Transverse colon (tissue), 4 donors: ENCODE measurements at regions not wholly inside any gene's neighbourhood (a gene's known extent, or its start where the extent isn't known, plus 50 kb on each side); places are given as distances from the start of the nearest gene placed in this dataset.
"Not testable (repeated sequence)": the region's sequence is repeated elsewhere in the genome, so short reads cannot be mapped to it uniquely, and the experiment has no call there.

Experiments
- DNase-seq: peaks from one replicate; pipeline ENCODE4 v3.0.0-alpha.2; 2019
- H3K27ac ChIP-seq, 4 donors: fragments of 200-600 bp; sonication (generic); 2 replicates each; pipeline ENCODE4 v1.5.1; 2016 to 2018; ENCODE audit warnings: inconsistent platforms in 4 of 4
- H3K27me3 ChIP-seq: fragments of 200-600 bp; sonication (generic); 2 replicates; pipeline ENCODE4 v1.5.1; 2017; ENCODE audit warnings: inconsistent platforms
- H3K36me3 ChIP-seq, 4 donors: fragments of 200-600 bp; sonication (generic); 2 replicates each; pipeline ENCODE4 v1.5.1; 2017 to 2019; ENCODE audit warnings: inconsistent platforms in 4 of 4
- H3K4me1 ChIP-seq, 4 donors: fragments of 200-600 bp; sonication (generic); 2 replicates each; pipeline ENCODE4 v1.5.1; 2017 to 2020; ENCODE audit warnings: inconsistent platforms in 4 of 4
- H3K4me3 ChIP-seq, 4 donors: fragments of 200-600 bp; sonication (generic); 1 replicate in 1 of 4; 2 replicates in 3 of 4; pipeline versions ENCODE4 v1.5.1 to v1.6.1; 2017 to 2019; ENCODE audit warnings: inconsistent platforms in 4 of 4
- H3K9me3 ChIP-seq, 2 donors: fragments of 200-600 bp; sonication (generic); 2 replicates each; pipeline ENCODE4 v1.5.1; 2017 to 2019; ENCODE audit warnings: inconsistent platforms in 2 of 2
- CTCF ChIP-seq, 5 experiments: fragments of 200-600 bp in 3 of 5; fragments of 450-650 bp in 2 of 5; sonication (generic) in 3 of 5; IDR thresholded peaks; 1 replicate in 2 of 5; 2 replicates in 3 of 5; pipeline ENCODE4 v1.5.1; 2016 to 2017; ENCODE audit warnings: antibody characterized with exemption in 5 of 5, inconsistent platforms in 3 of 5, mild to moderate bottlenecking in 2 of 5, moderate library complexity in 1 of 5
- EP300 ChIP-seq: sonication (generic); formaldehyde crosslinking; IDR thresholded peaks from one replicate; pipeline ENCODE4 v1.6.1; 2017; ENCODE audit warnings: antibody characterized with exemption, low read depth
- POLR2A ChIP-seq: fragments of 450-650 bp; IDR thresholded peaks from one replicate; pipeline ENCODE4 v1.6.1; 2016; ENCODE audit warnings: antibody characterized with exemption, mild to moderate bottlenecking, moderate library complexity
- POLR2AphosphoS5 ChIP-seq, 3 donors: sonication (generic); formaldehyde crosslinking; IDR thresholded peaks; one replicate each; pipeline ENCODE4 v1.6.1; 2016; ENCODE audit warnings: antibody characterized with exemption in 3 of 3
- WGBS, 2 donors: methylation state at CpG; one replicate each; pipeline ENCODE4 v1.1.5; 2018; ENCODE audit warnings: low coverage in 1 of 2; 5-methylcytosine and 5-hydroxymethylcytosine counted together
- in situ Hi-C, 4 donors: fragments of 200-750 bp; cut with MboI; loops; one replicate each; pipeline versions ENCODE4 v1.15.0 to v1.15.1; 2017; ENCODE audit warnings: low sequenced_read_pairs in 3 of 4, low pct_ligation_motif_present in 1 of 4, low pct_unique_long_range_greater_than_20kb in 1 of 4
- intact Hi-C: fragments of 100-400 bp; cut with DNase I; formaldehyde crosslinking; loops from one replicate; pipeline ENCODE4 v1.15.1; 2023; ENCODE audit warnings: low total_unique reads

- in situ Hi-C loops = no loop called here
- H3K36me3 ChIP-seq = no peaks in the 10 kb centered on the region
- no peak overlapping the region for H3K27ac ChIP-seq
- H3K27me3 ChIP-seq = no peaks in the 10 kb centered on the region
- intact Hi-C loops = no loop called here
- TF ChIP-seq CTCF (IDR thresholded peaks at IDR 0.05) = no peak
- no peak for TF ChIP-seq POLR2A
- no peak for TF ChIP-seq EP300
- TF ChIP-seq POLR2AphosphoS5 (IDR thresholded peaks at IDR 0.05) = no peak
- no peak overlapping the region for H3K4me3 ChIP-seq
- H3K9me3 ChIP-seq = no peaks in the 10 kb centered on the region
- H3K4me1 ChIP-seq = no peaks in the 10 kb centered on the region
- whole genome bisulfite sequencing, 2 donors = 65 to 68% methylated on average over 2 of the region's 2 CpGs
- DNase-seq = no peak
Observed at GRCh38 chr2:129024796-129025195, 706.1 kb upstream of the HS6ST1 start.

GRCh38 chr2:129035992-129036391 lies 717.3 kb upstream of the HS6ST1 start:
- TF ChIP-seq POLR2A = no peak
- TF ChIP-seq POLR2AphosphoS5 (IDR thresholded peaks at IDR 0.05) = no peak
- TF ChIP-seq CTCF (IDR thresholded peaks at IDR 0.05) = no peak
- no peak for TF ChIP-seq EP300
- H3K36me3 ChIP-seq = no peaks in the 10 kb centered on the region
- 59 to 63% methylated on average over 2 to 3 of the region's 3 CpGs for WGBS, 2 donors
- no peak for DNase-seq
- no peak overlapping the region for H3K4me3 ChIP-seq
- in situ Hi-C loops = no loop called here
- no peaks in the 10 kb centered on the region for H3K27me3 ChIP-seq
- intact Hi-C loops = no loop called here
- no peaks in the 10 kb centered on the region for H3K9me3 ChIP-seq
- no peak overlapping the region for H3K27ac ChIP-seq
- H3K4me1 ChIP-seq = no peaks in the 10 kb centered on the region

GRCh38 chr2:129043677-129044076 lies 725.0 kb upstream of the HS6ST1 start:
- intact Hi-C loops, H3K27ac ChIP-seq, H3K4me3 ChIP-seq, H3K27me3 ChIP-seq, DNase-seq, H3K36me3 ChIP-seq, H3K4me1 ChIP-seq, in situ Hi-C loops, H3K9me3 ChIP-seq: not testable (repeated sequence)
- 84% methylated on average over 10 of the region's 10 CpGs; no CpG with 5 or more reads in 1 of the 2 donors for WGBS, 2 donors

- H3K27me3 ChIP-seq, H3K36me3 ChIP-seq, intact Hi-C loops, DNase-seq, H3K4me1 ChIP-seq, H3K9me3 ChIP-seq, in situ Hi-C loops, H3K4me3 ChIP-seq, H3K27ac ChIP-seq: not testable (repeated sequence)
- WGBS, 2 donors = 82 to 83% methylated on average over 1 of the region's 1 CpG
Observed at GRCh38 chr2:129046475-129046874, 727.8 kb upstream of the HS6ST1 start.

GRCh38 chr2:129050101-129050500 lies 731.4 kb upstream of the HS6ST1 start:
- no peak overlapping the region for H3K4me3 ChIP-seq
- intact Hi-C loops = no loop called here
- H3K9me3 ChIP-seq = no peaks in the 10 kb centered on the region
- TF ChIP-seq POLR2A (no peak), EP300 (no peak), CTCF (IDR thresholded peaks at IDR 0.05) (no peak), POLR2AphosphoS5 (IDR thresholded peaks at IDR 0.05) (no peak)
- in situ Hi-C loops = no loop called here
- no peaks in the 10 kb centered on the region for H3K4me1 ChIP-seq
- no peak overlapping the region for H3K27ac ChIP-seq
- DNase-seq = no peak
- 42 to 74% methylated on average over 3 of the region's 3 CpGs for WGBS, 2 donors
- no peaks in the 10 kb centered on the region for H3K36me3 ChIP-seq
- no peaks in the 10 kb centered on the region for H3K27me3 ChIP-seq
